PC-9 (cell line): ENCODE measurements at regions not wholly inside any gene's neighbourhood (a gene's known extent, or its start where the extent isn't known, plus 50 kb on each side); places are given as distances from the start of the nearest gene placed in this dataset.

ENCODE experiments used
- BruUV-seq: library from RNA; stranded (reverse); fragments of 400-500 nt; replicated peaks from 2 replicates; lab custom pipeline; 2021; lab: Mats Ljungman, UMichigan
- CTCF ChIA-PET: fragments of 300-600 bp; sonication (Branson Sonifier 250); formaldehyde crosslinking; loops from one replicate; lab custom pipeline; 2022; ENCODE audit warnings: antibody characterized with exemption; lab: Charles Lee
- POLR2A ChIA-PET: fragments of 300-600 bp; sonication (Branson Sonifier 250); formaldehyde crosslinking; loops from one replicate; lab custom pipeline; 2022; ENCODE audit warnings: antibody characterized with exemption; ENCODE audit not compliant: unreplicated experiment; lab: Charles Lee
- DNase-seq, 2 experiments: peaks; one replicate each; pipeline versions ENCODE4 v3.0.0 to v3.0.0-alpha.2; 2015 to 2022; ENCODE audit warnings: mixed read lengths in 1 of 2
- H2AFZ ChIP-seq: fragments of 200-600 bp; sonication (generic); 2 replicates; pipeline ENCODE4 v1.8.1; 2017; ENCODE audit warnings: antibody characterized with exemption
- H3F3A ChIP-seq: fragments of 200-600 bp; sonication (generic); 2 replicates; pipeline ENCODE4 v1.8.1; 2017; ENCODE audit warnings: antibody characterized with exemption, mild to moderate bottlenecking, low read depth; ENCODE audit not compliant: insufficient read depth
- H3K27ac ChIP-seq: fragments of 200-600 bp; sonication (generic); 2 replicates; pipeline ENCODE4 v1.6.1; 2016; ENCODE audit warnings: mixed run types
- H3K27me3 ChIP-seq: fragments of 200-600 bp; sonication (generic); 2 replicates; pipeline ENCODE4 v1.6.1; 2016; ENCODE audit warnings: low read depth, mixed run types; ENCODE audit not compliant: insufficient read depth
- H3K36me3 ChIP-seq: fragments of 200-600 bp; sonication (generic); 2 replicates; pipeline ENCODE4 v1.6.1; 2016; ENCODE audit warnings: low read depth, mixed run types
- H3K4me1 ChIP-seq: fragments of 200-600 bp; sonication (generic); replicated peaks from 2 replicates; pipeline ENCODE4 v1.6.1; 2016; ENCODE audit warnings: mixed run types; ENCODE audit not compliant: insufficient read depth
- H3K4me2 ChIP-seq: fragments of 200-600 bp; sonication (generic); 2 replicates; pipeline ENCODE4 v1.6.1; 2017; ENCODE audit warnings: mixed run types
- H3K4me3 ChIP-seq: fragments of 200-600 bp; sonication (generic); 2 replicates; pipeline ENCODE4 v1.6.1; 2016; ENCODE audit warnings: mixed run types
- H3K79me2 ChIP-seq: fragments of 200-600 bp; sonication (generic); 2 replicates; pipeline ENCODE4 v1.6.1; 2017; ENCODE audit warnings: low read depth, mixed run types
- H3K9me2 ChIP-seq: fragments of 200-600 bp; sonication (generic); 2 replicates; pipeline ENCODE4 v1.8.1; 2017; ENCODE audit warnings: mild to moderate bottlenecking; ENCODE audit not compliant: insufficient read depth
- H3K9me3 ChIP-seq: fragments of 200-600 bp; sonication (generic); 2 replicates; pipeline ENCODE4 v1.8.1; 2016; ENCODE audit warnings: low read depth; ENCODE audit not compliant: insufficient read depth
- H4K20me1 ChIP-seq: fragments of 200-600 bp; sonication (generic); 2 replicates; pipeline ENCODE4 v1.8.1; 2017; ENCODE audit not compliant: insufficient read depth
- CTCF ChIP-seq: fragments of 200-600 bp; sonication (generic); conservative IDR thresholded peaks from 2 replicates; pipeline ENCODE4 v1.6.1; 2017; ENCODE audit warnings: mixed run types, antibody characterized with exemption, mild to moderate bottlenecking, moderate library complexity
- EZH2 ChIP-seq: fragments of 200-600 bp; sonication (generic); IDR thresholded peaks from 2 replicates; pipeline ENCODE4 v1.8.0; 2017; ENCODE audit warnings: antibody characterized with exemption, low read depth
- intact Hi-C: fragments of 100-400 bp; cut with micrococcal nuclease; formaldehyde crosslinking; loops from one replicate; pipeline ENCODE4 v1.10.0; 2022; ENCODE audit not compliant: unreplicated experiment

- Histone ChIP-seq H3K27ac (no peak overlapping the region), H2AFZ (no peak overlapping the region), H3K4me3 (no peak overlapping the region), H3K79me2 (no peaks in the 10 kb centered on the region), H4K20me1 (no peaks in the 10 kb centered on the region), H3K4me1 (no peaks in the 10 kb centered on the region), H3K9me2 (no peaks in the 10 kb centered on the region), H3K9me3 (no peaks in the 10 kb centered on the region), H3F3A (no peaks in the 10 kb centered on the region), H3K4me2 (no peak overlapping the region), H3K27me3 (no peaks in the 10 kb centered on the region), H3K36me3 (no peaks in the 10 kb centered on the region)
- ChIA-PET CTCF (interaction anchor here (0.6 kb wide), 1 partner anchor 52 kb away, joined by 5 read pairs; no protein-coding TSS in a partner anchor), POLR2A (interaction anchor here (0.7 kb wide), 1 partner anchor 27 kb away, joined by 5 read pairs; no protein-coding TSS in a partner anchor)
- TF ChIP-seq EZH2 = no peak
- TF ChIP-seq CTCF = no peak
- no TSS peak for BruUV-seq
- DNase-seq = no peak
- intact Hi-C loops = no loop called here
Observed at GRCh38 chr16:9039210-9039609, 52.2 kb upstream of the HAPSTR1 start.

- Histone ChIP-seq H3K9me2 (no peaks in the 10 kb centered on the region), H4K20me1 (no peaks in the 10 kb centered on the region), H2AFZ (no peak overlapping the region), H3K9me3 (no peaks in the 10 kb centered on the region), H3K4me2 (no peak overlapping the region), H3K79me2 (no peaks in the 10 kb centered on the region), H3K4me1 (no peaks in the 10 kb centered on the region), H3K36me3 (no peaks in the 10 kb centered on the region), H3K27ac (no peak overlapping the region), H3K4me3 (no peak overlapping the region), H3K27me3 (no peaks in the 10 kb centered on the region), H3F3A (no peaks in the 10 kb centered on the region)
- TF ChIP-seq EZH2 = no peak
- no peak for TF ChIP-seq CTCF
- intact Hi-C loops = no loop called here
- ChIA-PET CTCF (interaction anchor here (0.6 kb wide), 1 partner anchor 1502 kb away, joined by 5 read pairs; no protein-coding TSS in a partner anchor), POLR2A (no interaction called here)
- BruUV-seq = no TSS peak
- no peak for DNase-seq
Observed at GRCh38 chr16:9040800-9041412, 50.5 kb upstream of the HAPSTR1 start.
